ENCODE measurements at regions not wholly inside any gene's neighbourhood (a gene's known extent, or its start where the extent isn't known, plus 50 kb on each side); places are given as distances from the start of the nearest gene placed in this dataset.

DNA sequence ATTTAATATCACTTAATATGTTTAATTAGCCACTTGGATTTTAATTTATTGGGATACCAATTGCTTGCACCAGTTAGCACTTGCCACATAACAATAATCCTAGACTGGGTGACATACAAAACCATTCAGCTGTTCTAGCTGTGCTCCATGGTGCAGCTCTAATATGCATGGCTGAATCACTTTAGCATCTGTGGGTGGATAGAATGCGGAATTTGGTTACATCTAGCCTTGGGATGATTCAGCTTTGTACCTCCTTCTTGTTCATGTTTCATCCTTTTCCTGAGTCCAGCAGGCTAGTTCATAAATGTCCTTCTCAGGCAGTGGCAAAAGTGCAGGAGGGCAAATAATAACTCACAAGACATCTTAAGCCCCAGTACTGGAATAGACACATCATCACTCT, 1263.0 kb downstream of the LRFN5 start:
- no peak for DNase-seq

DNA sequence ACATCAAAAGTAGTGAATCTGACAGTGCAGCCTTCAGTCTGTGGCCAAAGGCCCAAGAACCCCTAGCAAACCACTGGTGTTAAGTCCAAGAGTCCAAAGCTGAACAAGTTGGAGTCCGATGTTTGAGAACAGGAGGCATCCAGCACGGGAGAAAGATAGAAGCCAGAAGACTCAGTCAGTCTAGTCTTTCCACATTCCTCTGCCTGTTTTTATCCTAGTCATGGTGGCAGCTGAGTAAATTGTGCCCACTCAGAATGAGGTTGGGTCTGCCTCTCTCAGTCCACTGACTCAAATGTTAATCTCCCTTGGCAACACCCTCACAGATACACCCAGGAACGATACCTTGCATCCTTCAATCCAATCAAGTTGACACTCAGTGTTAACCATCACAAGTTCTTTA, 1255.4 kb downstream of the LRFN5 start:
- no peak for DNase-seq

DNA sequence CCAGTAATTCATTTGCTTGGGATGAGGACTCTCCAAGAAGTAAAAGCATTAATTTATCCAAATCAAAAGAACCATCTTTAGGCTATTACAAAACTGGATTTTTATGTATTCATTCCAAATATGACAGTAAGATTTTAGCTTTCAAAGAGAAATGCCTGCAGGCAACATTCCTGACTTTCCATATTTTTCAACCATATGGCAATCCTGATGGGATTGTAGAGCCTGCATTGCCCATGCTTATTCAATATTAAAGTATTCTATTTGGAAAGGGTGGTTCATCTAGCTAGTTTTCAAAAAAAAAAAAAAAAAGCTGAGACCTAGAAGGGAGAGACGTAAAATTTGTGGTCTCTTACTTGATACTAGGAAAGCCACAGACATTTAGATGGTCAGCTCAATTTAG, 1253.7 kb downstream of the LRFN5 start:
- DNase-seq, result no peak

DNA sequence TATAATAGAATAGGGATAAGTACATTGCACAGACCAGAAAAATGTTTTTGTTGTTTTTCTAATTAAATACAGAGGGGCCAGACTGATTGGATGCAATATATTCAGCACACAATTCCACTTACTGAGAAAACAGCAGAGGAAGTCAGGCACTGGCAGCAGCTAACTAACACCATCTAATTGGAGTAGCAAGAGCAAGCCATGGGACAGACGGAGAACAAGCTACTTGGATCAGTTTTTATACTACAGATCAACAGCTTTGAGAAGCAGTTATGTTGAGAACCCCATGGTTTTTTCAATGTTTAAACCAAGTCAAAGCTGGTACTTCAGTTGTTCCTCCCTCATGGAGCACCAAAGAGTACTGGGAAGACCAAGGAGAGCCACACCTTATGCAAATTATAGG, 1249.4 kb downstream of the LRFN5 start:
- no peak for DNase-seq

DNA sequence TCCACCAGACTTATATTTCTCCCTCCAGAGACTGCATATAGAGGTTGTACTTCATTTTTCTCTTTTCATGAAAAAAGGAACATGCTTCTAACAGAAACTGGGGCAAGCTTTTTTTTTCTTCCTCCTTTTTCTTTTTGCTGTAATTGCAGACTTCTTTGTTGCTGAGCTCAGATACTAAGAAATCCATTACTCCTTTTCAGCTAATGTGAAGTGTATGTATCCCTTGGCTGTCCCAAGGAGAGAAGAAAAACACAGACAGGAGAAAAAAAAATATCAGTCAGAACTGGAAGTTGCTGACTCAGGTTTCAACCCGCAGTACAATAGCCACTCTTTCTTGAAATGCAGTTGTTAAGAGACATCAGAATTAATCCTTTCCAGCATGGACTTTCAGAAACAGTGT, 1248.4 kb downstream of the LRFN5 start:
- DNase-seq, result no peak

DNA sequence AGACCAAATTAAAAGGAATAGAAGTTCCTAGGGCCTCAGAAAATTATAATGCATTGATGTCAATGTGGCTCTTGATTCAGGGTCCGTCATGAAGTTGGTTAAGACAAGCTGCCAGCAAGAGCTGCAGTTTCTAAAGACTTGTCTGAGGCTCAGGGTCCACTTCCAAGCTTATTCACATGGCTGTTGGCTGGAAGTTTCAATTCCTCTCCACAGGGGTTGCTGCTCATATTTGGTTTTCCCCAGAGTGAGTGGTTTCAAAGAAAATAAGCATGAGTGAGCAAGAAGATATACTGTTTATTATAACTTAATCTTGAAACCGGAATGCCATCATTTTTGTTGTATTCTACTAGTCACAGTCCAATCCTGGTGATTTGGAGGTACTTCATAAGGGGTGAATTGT, 1247.4 kb downstream of the LRFN5 start:
- DNase-seq, result no peak

DNA sequence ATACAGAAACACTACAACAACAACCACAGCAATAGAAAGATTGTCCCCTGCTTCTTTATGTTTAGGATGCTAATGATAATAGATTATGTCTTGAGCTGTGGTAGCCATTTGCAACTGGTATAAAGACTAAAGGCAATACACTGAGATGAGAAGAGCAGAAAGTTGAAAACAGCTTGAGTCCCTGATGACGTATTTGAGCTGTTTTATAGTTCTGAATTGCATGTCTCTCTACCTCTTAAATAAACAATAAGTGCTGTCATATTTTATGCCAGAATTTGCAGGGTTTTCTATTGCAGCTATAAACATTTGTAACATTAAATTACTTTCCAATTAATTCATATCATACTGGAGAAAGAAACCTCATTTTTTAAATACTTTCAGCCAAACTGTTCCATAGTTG, 1242.0 kb downstream of the LRFN5 start:
- DNase-seq, result no peak

DNA sequence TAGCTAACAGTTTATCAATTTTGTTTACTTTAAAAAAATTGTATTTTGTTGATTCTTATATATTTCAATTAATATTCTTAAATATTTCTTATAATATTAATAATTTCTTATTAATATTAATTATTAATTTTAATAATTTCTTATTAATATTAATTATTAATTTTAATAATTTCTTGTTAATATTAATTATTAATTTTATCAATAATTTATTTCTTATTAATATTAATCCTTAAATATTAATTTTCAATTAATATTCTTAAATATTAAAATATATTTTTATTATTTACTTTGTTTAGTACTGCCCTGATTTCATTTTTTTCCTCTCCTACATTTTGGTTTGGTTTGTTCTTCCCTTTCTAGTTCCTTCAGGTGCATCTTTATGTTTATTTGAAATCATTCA, 1208.1 kb downstream of the LRFN5 start:
- no peak for DNase-seq

DNA sequence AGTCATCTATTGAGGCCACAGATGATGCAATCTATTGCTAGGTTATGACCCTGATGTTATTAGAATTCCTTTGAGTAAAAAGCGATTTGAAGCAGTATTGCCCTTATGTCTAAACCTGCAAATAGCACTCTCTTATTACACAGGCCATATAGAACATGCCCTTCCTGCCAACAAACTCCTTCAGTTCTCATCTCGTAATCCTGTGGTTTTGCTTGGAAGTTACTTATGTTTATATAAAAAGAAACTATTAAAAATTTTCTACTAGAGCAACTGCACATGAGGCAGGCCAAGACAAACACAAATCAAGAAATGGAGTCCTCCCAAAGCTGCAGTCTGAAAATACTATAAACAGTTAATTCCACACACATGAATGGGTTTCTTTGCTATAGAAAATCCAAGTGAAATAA, 1200.2 kb downstream of the LRFN5 start:
- no peak for DNase-seq

DNA sequence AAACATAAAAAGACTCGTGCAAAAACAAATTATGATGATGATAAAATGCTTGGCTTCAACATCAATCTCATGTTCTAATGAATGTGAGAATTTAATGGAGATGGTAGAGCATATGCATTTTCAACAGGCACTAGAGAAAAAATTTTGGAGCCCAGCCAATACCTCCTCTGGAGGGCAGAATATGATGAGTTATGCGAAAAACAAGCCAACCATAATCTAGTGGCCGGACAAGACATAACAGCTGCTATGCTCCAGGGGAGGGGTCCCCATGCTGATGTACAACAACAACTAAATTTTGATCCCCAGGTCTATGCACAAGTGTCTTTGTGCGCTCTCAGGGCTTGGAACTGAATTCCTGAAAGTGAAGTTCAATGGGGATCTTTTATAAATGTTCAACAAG, 1197.5 kb downstream of the LRFN5 start:
- no peak for DNase-seq

DNA sequence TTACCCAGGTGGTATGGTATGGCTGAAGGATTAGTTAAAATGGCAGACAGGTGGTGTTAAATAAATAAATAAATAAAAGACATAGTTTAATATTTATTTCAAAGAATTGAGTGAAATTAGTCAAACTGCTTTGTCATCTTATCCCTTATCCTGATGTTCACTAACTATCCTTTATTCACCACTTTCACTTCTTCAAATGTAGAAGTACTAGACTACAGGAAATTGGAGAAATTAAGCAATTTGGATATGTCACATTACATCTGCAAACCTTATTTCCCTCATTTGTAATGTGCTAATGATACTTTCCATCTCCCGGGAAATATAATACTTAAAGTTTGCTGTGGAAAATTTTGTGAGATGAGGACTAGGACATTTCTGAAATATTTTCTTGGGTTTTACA, 1195.7 kb downstream of the LRFN5 start:
- no peak for DNase-seq

DNA sequence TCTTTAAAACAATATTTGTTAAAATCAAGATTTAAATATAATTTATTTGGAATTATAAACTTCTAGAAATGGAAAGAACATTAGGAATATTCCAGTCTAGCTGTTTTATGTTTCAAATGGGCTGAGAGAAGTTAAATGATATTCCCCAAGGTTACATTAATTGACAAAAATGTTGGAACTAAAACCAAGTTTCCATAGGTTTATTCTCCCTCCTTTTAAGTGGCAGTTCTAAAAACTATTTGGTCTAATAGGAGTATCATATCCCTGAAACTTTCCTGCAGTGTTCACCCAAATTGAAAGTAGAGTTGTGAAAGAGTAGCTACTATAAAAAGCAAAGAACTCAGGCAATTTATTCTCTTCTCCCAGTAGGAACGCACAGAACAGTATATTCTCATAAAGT, 1185.5 kb downstream of the LRFN5 start:
- DNase-seq, result no peak

DNA sequence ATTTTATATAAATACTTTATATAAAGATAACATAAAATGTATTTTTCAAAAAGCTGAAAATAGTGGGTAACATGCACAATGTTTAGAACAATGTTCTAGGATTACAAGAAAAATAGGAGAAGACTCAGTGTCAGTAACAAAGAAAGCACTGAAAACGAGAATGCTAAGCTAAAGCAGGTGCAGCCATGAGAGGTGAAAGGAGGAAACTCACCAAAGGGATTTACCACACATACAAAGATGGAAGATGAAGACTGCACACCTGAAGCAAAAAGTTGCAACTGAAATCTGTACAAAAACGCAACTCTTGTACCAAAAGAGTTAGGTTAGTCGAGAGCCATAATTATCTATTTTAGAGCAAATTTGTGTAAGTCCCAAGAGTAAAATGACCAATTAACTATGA, 1176.1 kb downstream of the LRFN5 start:
- no peak for DNase-seq

DNA sequence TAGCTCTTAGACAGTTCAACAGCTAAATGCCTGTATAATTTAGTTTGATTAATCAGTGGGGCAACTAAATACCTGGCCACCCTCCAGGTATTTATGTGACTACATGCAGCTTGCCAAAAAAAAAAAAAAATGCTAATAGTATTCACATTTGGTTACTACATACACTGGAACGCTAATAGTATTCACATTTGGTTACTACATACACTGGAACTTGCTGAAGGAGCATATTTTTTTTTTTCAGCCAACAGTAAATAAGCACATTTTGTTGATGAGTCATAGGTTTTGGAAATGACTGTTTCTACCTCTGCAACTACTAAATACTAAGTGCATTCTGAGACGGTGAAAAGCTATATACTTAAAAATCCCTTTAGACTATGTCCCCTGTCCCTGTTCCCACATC, 1172.3 kb downstream of the LRFN5 start:
- no peak for DNase-seq

DNA sequence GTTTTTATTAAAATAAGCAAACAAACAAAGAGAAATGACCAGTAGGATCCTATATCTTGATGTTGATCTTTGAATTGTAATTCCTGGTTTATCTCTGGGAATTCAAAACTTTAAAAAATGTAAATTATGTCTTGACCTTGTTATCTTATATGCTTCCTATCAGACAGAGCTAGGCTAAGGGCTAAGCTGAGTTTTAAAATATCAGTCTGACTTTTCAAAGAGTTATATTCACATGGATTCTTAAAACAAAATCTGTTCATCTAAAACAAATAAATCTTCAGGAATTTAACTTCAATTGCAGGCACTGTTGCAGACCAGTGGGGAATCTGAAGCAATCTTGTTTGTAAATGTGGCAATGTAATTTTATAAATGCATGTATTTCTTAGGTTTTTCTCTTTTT, 1144.1 kb downstream of the LRFN5 start:
- no peak for DNase-seq

DNA sequence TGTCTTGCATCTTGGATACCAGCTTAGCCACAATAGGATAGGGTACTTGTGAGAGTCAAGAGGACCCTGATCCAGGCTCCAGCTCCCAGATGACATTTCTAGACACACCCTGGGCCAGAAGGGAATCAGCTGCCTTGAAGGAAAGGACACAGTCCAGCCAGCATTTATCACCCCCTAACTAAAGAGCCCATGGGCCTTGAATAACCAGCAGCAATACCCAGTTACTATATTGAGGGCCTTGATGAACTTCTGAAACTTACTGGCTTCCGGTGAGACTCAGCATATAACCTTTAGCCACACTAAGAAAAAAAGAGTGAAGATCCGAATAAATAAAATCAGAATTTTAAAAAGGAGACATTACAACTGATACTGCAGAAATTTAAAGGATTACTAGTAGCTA, 1135.4 kb downstream of the LRFN5 start:
- DNase-seq, result no peak

DNA sequence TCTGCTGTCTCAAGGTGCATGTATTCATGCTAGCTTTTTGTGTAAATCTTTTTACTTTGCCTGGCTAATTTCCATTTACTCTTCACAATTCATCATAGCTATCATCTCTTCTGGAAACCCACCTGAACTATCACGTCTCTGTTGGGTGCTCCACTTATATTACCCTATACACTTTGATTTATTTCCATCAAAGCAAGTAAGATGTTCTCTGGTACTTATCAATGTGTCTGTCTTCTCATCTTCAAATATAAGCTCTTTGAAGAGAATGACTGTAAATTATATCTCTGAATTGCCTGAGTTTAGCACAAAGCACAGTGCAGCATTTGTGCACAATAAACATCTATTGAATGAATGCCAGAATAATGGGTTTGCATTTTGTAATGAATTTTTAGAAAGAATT, 1129.7 kb downstream of the LRFN5 start:
- DNase-seq, result no peak

DNA sequence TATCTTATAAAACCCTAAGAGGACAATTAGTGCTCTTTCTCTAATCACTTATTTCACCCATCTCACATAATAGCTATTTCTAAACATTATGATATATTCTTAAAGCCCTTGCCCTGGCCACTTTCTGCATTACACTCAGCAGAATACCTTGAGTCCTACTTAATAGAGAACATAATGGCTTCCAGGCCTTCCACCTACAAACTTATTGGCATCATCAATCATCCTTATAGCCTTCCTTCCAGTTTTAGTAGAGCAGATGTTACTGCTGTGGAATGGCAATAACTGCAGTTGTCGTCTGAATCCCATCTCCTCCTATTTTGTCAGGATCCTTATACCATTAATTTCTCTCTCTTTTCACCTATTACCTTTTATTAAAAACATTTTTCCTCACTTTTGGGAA, 1127.4 kb downstream of the LRFN5 start:
- no peak for DNase-seq

DNA sequence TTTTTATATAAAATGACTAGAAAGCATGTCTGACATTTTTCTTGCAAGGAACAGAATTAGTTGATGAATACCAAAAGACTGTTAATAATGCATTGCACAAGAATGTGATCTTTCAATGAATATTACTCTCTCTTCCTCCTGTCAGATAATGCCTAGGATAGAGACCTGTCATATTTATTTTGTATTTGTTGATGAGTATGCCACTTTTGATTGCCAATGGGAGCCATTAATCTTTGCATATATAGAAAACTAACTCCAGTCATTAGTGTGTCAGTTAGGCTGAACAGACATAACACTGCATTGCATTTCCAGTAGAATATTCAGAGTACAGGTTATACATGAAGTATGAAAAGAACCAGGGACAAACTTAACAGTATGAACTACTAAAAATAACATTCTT, 1125.3 kb downstream of the LRFN5 start:
- no peak for DNase-seq

DNA sequence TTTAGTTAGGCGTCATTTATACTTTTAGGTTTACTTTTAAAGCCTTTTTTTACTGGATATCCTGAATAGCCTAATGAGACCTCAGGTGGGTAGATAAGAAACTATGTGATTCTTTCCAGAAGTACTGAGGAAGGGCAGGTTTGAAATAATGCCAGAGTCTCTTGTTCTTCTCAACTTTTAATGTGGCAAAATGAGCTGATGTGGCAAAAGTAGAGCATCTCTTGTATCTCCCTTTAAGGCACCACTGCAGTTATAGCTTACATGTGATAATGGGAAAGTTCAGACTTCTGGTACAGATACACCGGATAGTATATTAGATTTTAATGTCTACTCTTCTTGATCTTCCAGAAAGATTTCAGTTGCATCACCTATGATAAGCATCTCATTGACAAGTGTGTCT, 1124.8 kb downstream of the LRFN5 start:
- DNase-seq, result no peak

DNA sequence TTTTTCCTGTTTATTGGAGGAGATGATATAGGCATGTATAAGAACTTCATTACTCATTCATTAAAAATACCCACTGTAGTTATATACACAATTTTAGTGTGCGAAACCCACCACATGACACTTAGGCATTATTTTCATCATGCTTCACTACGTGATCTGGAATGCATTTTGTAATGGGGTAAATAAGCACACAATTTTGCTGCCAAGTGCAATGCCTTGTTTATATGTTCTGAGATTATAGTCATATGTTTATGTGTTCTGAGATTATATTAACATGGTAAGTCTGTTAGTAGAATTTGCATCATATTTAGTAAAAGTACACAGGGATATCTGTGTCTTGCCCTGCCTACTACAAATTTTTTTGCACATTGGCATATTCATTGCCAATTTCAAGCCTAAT, 1123.0 kb downstream of the LRFN5 start:
- no peak for DNase-seq

DNA sequence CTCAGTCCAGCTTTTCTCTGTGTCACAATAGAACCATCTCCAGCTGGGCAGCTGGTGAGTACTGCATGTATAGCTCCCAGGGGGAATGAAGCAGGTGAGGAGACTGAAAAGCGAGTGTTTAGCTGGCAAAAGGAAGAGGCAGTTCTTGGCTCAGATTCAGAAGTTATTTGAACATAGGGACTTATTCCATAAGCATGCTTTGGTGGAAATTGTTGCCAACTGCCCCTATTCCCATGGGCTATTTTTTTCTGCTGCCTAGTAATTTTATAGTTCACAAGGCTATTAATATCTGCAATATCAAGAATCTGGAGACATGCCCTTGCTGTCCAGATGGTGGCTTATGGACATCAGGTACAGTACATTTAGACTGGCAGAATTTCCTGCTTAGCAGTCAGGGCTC, 1112.7 kb downstream of the LRFN5 start:
- DNase-seq, result no peak

DNA sequence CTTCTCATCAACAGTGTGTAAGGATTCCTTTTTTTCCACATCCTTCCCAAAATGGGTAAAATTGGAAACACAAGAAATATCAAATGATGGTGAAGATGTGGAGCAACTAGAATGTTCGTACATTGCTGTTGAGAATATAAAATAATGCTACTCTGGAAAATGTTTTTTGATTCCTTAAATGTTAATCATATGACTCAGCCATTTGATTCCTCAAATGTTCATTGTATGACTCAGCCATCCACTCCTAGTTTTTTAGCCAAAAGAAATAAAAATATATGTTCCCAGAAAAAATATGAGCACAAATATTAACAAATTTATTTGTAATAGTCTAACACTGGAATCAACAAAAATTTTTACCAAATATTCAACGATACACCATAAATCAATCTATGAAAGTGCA, 1108.6 kb downstream of the LRFN5 start:
- no peak for DNase-seq

DNA sequence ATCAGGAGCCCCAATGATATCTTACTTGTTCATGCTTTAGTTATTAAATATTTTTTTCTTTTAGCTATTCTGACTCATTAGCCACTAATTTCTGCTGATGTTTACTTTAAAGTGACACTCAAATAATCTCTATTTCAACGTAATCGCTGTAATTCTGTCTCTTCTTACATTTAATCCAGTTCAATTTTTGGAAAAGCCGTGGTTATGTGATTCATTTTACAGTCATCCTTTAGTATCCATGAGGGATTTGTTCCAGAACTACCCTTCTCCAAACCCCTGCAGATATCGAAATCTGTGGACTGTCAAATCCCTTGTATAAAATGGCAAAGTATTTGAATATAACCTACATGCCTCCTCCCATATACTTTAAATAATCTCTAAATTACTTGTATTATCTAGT, 1103.4 kb downstream of the LRFN5 start:
- DNase-seq, result no peak

DNA sequence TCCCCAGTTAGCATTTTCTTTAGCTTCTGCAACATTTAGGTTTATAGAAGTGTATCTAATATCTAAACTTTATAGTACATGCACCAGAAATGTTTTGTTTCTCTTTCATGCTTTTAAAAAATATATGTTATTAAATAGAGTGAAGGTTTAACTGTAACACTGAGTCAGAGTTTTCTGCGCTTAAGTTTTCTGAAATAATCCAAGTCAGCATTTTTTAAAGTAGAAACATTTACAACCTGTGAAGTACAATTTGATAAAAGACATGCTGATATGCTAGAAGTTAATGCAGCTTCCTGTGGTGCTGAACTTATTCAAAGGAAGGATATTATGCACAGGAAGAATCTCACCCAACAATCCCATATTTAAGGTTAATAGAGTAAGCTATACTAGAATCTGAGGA, 1096.8 kb downstream of the LRFN5 start:
- DNase-seq, result no peak

DNA sequence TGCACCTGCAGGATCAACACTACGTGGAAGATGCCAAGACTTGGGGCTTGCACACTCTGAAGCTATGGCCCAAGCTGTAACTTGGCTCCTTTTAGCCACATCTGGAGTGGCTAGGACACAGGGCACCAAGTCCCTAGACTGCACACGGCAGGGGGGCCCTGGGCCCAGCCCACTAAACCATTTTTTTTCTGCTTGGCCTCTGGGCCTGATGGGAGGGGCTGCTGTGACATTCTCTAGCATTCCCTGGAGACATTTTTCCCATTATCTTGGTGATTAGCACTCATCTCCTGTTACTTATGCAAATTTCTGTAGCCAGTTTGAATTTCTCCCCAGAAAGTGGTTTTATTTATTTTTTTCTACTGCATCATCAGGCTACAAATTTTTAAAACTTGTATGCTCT, 1080.7 kb downstream of the LRFN5 start:
- DNase-seq, result no peak

DNA sequence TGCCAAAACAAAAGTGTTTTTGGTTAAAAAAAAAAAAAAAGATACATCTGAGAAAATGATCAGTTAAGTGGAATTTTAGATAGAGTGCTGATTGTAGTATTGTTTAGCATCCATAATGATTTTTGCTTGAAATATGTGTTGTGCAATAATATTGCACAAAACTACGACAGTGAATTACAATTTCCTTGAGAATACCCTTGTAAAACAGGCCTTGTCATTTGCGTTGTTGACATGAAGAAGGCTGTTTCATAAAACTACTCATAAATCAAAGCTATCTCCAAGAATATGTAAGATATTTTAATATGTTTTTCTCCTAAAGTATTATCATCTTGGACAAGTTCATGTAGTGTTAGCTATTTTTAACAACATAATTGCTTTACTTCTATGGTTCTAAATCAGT, 1077.0 kb downstream of the LRFN5 start:
- DNase-seq, result no peak
